GOT3 (cell line): ENCODE measurements at regions not wholly inside any gene's neighbourhood (a gene's known extent, or its start where the extent isn't known, plus 50 kb on each side); places are given as distances from the start of the nearest gene placed in this dataset.

Experiments
- DNase-seq: peaks from one replicate; lab custom pipeline; 2025; ENCODE audit warnings: mixed read lengths; lab: John Stamatoyannopoulos, UW

- DNase-seq = no peak
Observed at GRCh38 chr5:166505067-166505466, 1786.4 kb upstream of the WWC1 start.

GRCh38 chr5:166505544-166505943, 1785.9 kb upstream of the WWC1 start:
- DNase-seq = no peak

- no peak for DNase-seq
Observed at GRCh38 chr5:166507810-166508425, 1783.5 kb upstream of the WWC1 start.

GRCh38 chr5:166509085-166509484, 1782.4 kb upstream of the WWC1 start:
- DNase-seq = no peak

- no peak for DNase-seq
Observed at GRCh38 chr5:166517976-166518375, 1773.5 kb upstream of the WWC1 start.

GRCh38 chr5:166523206-166523605, 1768.2 kb upstream of the WWC1 start:
- DNase-seq = no peak

- DNase-seq = no peak
Observed at GRCh38 chr5:166529200-166529599, 1762.2 kb upstream of the WWC1 start.

- DNase-seq = no peak
Observed at GRCh38 chr5:166532456-166533220, 1758.8 kb upstream of the WWC1 start.

GRCh38 chr5:166535641-166536040, 1755.8 kb upstream of the WWC1 start:
- no peak for DNase-seq

GRCh38 chr5:166540156-166540555, 1751.3 kb upstream of the WWC1 start:
- no peak for DNase-seq

- DNase-seq = no peak
Observed at GRCh38 chr5:166551384-166551783, 1740.1 kb upstream of the WWC1 start.

GRCh38 chr5:166553778-166554177, 1737.7 kb upstream of the WWC1 start:
- no peak for DNase-seq

GRCh38 chr5:166561759-166562158, 1729.7 kb upstream of the WWC1 start:
- DNase-seq = no peak

- no peak for DNase-seq
Observed at GRCh38 chr5:166562246-166562645, 1729.2 kb upstream of the WWC1 start.

- no peak for DNase-seq
Observed at GRCh38 chr5:166566725-166567124, 1724.7 kb upstream of the WWC1 start.

GRCh38 chr5:166570865-166571264, 1720.6 kb upstream of the WWC1 start:
- no peak for DNase-seq

GRCh38 chr5:166571668-166572067, 1719.8 kb upstream of the WWC1 start:
- DNase-seq = no peak

- DNase-seq = no peak
Observed at GRCh38 chr5:166576323-166576722, 1715.1 kb upstream of the WWC1 start.

GRCh38 chr5:166581826-166582225, 1709.6 kb upstream of the WWC1 start:
- no peak for DNase-seq

- no peak for DNase-seq
Observed at GRCh38 chr5:166582416-166582815, 1709.0 kb upstream of the WWC1 start.

GRCh38 chr5:166594567-166594966, 1696.9 kb upstream of the WWC1 start:
- DNase-seq = no peak

GRCh38 chr5:166595274-166595951, 1696.0 kb upstream of the WWC1 start:
- no peak for DNase-seq

- no peak for DNase-seq
Observed at GRCh38 chr5:166596043-166596442, 1695.4 kb upstream of the WWC1 start.
